Loucy (cell line): ENCODE measurements at regions not wholly inside any gene's neighbourhood (a gene's known extent, or its start where the extent isn't known, plus 50 kb on each side); places are given as distances from the start of the nearest gene placed in this dataset.

Experiments used
- H2AFZ ChIP-seq: fragments of 200-600 bp; sonication (generic); 2 replicates; pipeline ENCODE4 v1.6.0; 2016; ENCODE audit warnings: antibody characterized with exemption, mild to moderate bottlenecking, low read length, moderate library complexity
- H3F3A ChIP-seq: fragments of 200-600 bp; 2 replicates; pipeline ENCODE4 v1.6.0; 2016; ENCODE audit warnings: antibody characterized with exemption, low read depth, mild to moderate bottlenecking
- H3K27me3 ChIP-seq: fragments of 200-600 bp; sonication (generic); 2 replicates; pipeline ENCODE4 v1.6.1; 2014; ENCODE audit warnings: low read length, mild to moderate bottlenecking; ENCODE audit not compliant: insufficient read depth, poor library complexity, severe bottlenecking
- H3K36me3 ChIP-seq: fragments of 200-600 bp; sonication (generic); 2 replicates; pipeline ENCODE4 v1.6.1; 2016; ENCODE audit warnings: low read length; ENCODE audit not compliant: insufficient read depth
- H3K4me1 ChIP-seq: fragments of 200-600 bp; sonication (generic); 2 replicates; pipeline ENCODE4 v1.5.1; 2014; ENCODE audit warnings: low read length, mild to moderate bottlenecking; ENCODE audit not compliant: insufficient read depth, poor library complexity, severe bottlenecking
- H3K4me2 ChIP-seq: fragments of 200-600 bp; sonication (generic); 2 replicates; pipeline ENCODE4 v1.6.0; 2014; ENCODE audit warnings: antibody characterized with exemption, low read length, low read depth, mild to moderate bottlenecking; ENCODE audit not compliant: poor library complexity, severe bottlenecking
- H3K4me3 ChIP-seq: fragments of 200-600 bp; sonication (generic); 2 replicates; pipeline ENCODE4 v1.5.1; 2014; ENCODE audit warnings: low read length, mild to moderate bottlenecking, mixed read lengths; ENCODE audit not compliant: poor library complexity, severe bottlenecking
- H3K79me2 ChIP-seq: fragments of 200-600 bp; sonication (generic); 2 replicates; pipeline ENCODE4 v1.6.1; 2014; ENCODE audit warnings: low read length; ENCODE audit not compliant: insufficient read depth
- H3K9ac ChIP-seq: fragments of 200-600 bp; sonication (generic); 2 replicates; pipeline ENCODE4 v1.6.0; 2014; ENCODE audit warnings: mild to moderate bottlenecking, low read depth, low read length, moderate library complexity; ENCODE audit not compliant: poor library complexity, severe bottlenecking
- H3K9me2 ChIP-seq: fragments of 200-600 bp; sonication (generic); replicated peaks from 2 replicates; pipeline ENCODE4 v1.6.1; 2016; ENCODE audit warnings: low read depth, low read length, mixed read lengths
- H3K9me3 ChIP-seq: fragments of 200-600 bp; sonication (generic); 2 replicates; pipeline ENCODE4 v1.6.1; 2014; ENCODE audit warnings: mild to moderate bottlenecking, antibody characterized with exemption, low read length, low read depth; ENCODE audit not compliant: insufficient read depth
- H4K20me1 ChIP-seq: fragments of 200-600 bp; sonication (generic); 2 replicates; pipeline ENCODE4 v1.6.0; 2014; ENCODE audit warnings: antibody characterized with exemption, low read length, mild to moderate bottlenecking; ENCODE audit not compliant: insufficient read depth, poor library complexity, severe bottlenecking
- EZH2phosphoT487 ChIP-seq: fragments of 200-600 bp; IDR thresholded peaks from 2 replicates; pipeline ENCODE4 v1.6.1; 2018; ENCODE audit warnings: antibody characterized with exemption, mild to moderate bottlenecking, moderate library complexity, borderline replicate concordance
- TF ChIP-seq, protein P1 (sequence below): fragments of 200-600 bp; sonication (generic); conservative IDR thresholded peaks from 2 replicates; pipeline ENCODE4 v1.5.1; 2014; ENCODE audit warnings: mild to moderate bottlenecking, antibody characterized with exemption, low read length

DNA sequence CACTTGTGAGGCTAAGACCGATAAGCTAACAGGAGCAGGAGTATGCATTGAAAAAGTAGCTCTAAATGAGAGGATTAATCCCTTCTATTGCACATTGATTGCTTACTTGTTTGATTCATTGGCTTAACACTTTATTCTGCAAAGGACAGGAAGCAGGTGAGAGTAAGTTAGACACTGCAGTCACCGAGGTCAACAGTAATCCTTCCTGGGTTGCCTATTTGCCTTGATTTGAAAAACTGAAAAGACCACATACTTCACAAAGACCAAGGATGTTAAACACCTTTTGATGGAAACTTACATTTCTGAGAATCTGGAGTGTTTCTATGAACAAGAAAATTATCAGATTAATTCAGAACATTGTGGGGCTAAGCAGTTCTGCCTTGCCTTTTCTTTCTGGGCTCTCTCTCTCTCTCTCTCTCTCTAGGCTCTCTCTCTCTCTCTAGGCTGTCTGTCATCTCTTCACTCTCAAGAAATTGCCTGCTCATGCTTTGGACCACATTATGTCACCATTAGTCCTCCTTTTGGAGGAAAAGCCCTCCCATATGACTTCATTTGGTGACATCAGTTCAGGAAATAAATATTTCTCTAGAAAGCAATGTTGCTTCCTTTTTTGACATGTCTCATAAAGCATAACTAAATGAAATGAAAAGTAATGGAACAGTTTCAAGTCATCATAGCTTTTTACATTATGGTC is 103.8 kb downstream of the TNFSF18 start:
- Histone ChIP-seq H3F3A (no peaks in the 10 kb centered on the region), H3K79me2 (no peaks in the 10 kb centered on the region), H3K9me3 (no peaks in the 10 kb centered on the region), H3K27me3 (no peaks in the 10 kb centered on the region), H3K4me3 (no peak overlapping the region), H3K36me3 (no peaks in the 10 kb centered on the region), H3K4me1 (peaks cover 19% of the 10 kb centered on the region), H3K9ac (no peak overlapping the region), H3K4me2 (peak overlapping the region; percentile 3), H3K9me2 (no peaks in the 10 kb centered on the region), H4K20me1 (no peaks in the 10 kb centered on the region), H2AFZ (no peak overlapping the region)
- TF ChIP-seq, protein P1, sequence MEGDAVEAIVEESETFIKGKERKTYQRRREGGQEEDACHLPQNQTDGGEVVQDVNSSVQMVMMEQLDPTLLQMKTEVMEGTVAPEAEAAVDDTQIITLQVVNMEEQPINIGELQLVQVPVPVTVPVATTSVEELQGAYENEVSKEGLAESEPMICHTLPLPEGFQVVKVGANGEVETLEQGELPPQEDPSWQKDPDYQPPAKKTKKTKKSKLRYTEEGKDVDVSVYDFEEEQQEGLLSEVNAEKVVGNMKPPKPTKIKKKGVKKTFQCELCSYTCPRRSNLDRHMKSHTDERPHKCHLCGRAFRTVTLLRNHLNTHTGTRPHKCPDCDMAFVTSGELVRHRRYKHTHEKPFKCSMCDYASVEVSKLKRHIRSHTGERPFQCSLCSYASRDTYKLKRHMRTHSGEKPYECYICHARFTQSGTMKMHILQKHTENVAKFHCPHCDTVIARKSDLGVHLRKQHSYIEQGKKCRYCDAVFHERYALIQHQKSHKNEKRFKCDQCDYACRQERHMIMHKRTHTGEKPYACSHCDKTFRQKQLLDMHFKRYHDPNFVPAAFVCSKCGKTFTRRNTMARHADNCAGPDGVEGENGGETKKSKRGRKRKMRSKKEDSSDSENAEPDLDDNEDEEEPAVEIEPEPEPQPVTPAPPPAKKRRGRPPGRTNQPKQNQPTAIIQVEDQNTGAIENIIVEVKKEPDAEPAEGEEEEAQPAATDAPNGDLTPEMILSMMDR: no peak
- no peak for TF ChIP-seq EZH2phosphoT487

GRCh38 chr1:172948457-172948856 is 102.3 kb downstream of the TNFSF18 start:
- Histone ChIP-seq H3K4me1 (peaks cover 19% of the 10 kb centered on the region), H2AFZ (no peak overlapping the region)

GRCh38 chr1:172949096-172949495 is 101.6 kb downstream of the TNFSF18 start:
- no peak overlapping the region for H2AFZ ChIP-seq
- no peak overlapping the region for H3K4me3 ChIP-seq
- H3F3A ChIP-seq: no peaks in the 10 kb centered on the region
- H3K9me2 ChIP-seq: no peaks in the 10 kb centered on the region
- no peaks in the 10 kb centered on the region for H4K20me1 ChIP-seq
- no peaks in the 10 kb centered on the region for H3K9me3 ChIP-seq
- H3K79me2 ChIP-seq: no peaks in the 10 kb centered on the region
- no peaks in the 10 kb centered on the region for H3K27me3 ChIP-seq
- H3K9ac ChIP-seq: no peak overlapping the region
- no peaks in the 10 kb centered on the region for H3K36me3 ChIP-seq
- H3K4me2 ChIP-seq: no peak overlapping the region
- TF ChIP-seq EZH2phosphoT487: no peak
- TF ChIP-seq, protein P1: no peak
- peaks cover 19% of the 10 kb centered on the region for H3K4me1 ChIP-seq

More at GRCh38 chr1:172948457-172948856, 102.3 kb downstream of the TNFSF18 start:
- Histone ChIP-seq H3K4me2 (no peak overlapping the region), H3K27me3 (no peaks in the 10 kb centered on the region), H3K9ac (no peak overlapping the region), H3K4me3 (no peak overlapping the region), H4K20me1 (no peaks in the 10 kb centered on the region), H3K9me3 (no peaks in the 10 kb centered on the region), H3F3A (no peaks in the 10 kb centered on the region), H3K79me2 (no peaks in the 10 kb centered on the region), H3K9me2 (no peaks in the 10 kb centered on the region), H3K36me3 (no peaks in the 10 kb centered on the region)
- TF ChIP-seq, protein P1: no peak
- TF ChIP-seq EZH2phosphoT487: no peak
